ENCODE measurements at regions not wholly inside any gene's neighbourhood (a gene's known extent, or its start where the extent isn't known, plus 50 kb on each side); places are given as distances from the start of the nearest gene placed in this dataset.

- TF ChIP-seq CTCF (IDR thresholded peaks at IDR 0.05): no peak
- ATAC-seq (ENCODE audit: low FRiP score) (no peak), DNase-seq (ENCODE audit: low spot score) (no peak)
Measured at GRCh38 chr6:14390805-14391204, 273.2 kb downstream of the CD83 start.

DNA sequence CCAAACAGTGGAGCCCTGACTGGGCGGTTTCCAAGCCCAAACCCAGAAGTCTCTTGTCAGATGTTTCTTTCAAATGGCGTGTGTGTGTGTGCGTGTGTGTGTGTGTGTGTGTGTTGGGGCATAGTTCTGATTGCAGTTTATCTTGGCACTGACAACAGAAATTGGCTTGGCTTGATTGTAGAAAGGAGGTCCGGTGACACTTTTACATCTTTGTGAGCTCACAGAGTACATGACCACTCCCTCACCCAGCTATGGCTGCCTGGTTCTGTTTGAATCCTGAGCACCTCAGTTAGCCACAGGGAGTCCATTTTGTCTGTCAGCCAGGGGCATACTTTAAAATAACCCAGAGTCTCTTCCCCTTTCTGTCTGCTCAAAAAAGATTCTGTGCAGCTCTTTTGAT, 276.3 kb downstream of the CD83 start:
- DNase-seq (ENCODE audit: low spot score) (no peak), ATAC-seq (ENCODE audit: low FRiP score) (no peak)
- TF ChIP-seq CTCF (IDR thresholded peaks at IDR 0.05): no peak

DNA sequence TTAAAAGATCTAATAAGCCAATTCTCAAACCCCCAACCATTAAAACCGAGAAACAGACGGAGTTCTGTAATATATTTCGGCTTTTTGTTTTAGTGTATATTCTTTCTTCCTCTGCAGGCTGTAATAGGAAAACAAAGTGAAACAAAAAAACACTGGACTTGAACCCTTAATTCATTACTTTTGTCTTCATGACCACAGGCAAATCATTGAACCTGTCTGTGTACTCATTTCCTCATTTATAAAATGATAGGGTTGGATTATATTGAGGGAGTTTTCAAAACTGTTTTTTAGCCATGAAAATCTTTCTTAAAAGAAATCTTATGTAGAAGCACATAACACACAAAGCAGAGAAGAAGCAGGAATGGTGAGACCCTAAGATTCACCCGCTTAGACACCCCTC, 278.8 kb downstream of the CD83 start:
- TF ChIP-seq CTCF (IDR thresholded peaks at IDR 0.05): no peak
- no peak for DNase-seq (ENCODE audit: low spot score)
- no peak for ATAC-seq (ENCODE audit: low FRiP score)

DNA sequence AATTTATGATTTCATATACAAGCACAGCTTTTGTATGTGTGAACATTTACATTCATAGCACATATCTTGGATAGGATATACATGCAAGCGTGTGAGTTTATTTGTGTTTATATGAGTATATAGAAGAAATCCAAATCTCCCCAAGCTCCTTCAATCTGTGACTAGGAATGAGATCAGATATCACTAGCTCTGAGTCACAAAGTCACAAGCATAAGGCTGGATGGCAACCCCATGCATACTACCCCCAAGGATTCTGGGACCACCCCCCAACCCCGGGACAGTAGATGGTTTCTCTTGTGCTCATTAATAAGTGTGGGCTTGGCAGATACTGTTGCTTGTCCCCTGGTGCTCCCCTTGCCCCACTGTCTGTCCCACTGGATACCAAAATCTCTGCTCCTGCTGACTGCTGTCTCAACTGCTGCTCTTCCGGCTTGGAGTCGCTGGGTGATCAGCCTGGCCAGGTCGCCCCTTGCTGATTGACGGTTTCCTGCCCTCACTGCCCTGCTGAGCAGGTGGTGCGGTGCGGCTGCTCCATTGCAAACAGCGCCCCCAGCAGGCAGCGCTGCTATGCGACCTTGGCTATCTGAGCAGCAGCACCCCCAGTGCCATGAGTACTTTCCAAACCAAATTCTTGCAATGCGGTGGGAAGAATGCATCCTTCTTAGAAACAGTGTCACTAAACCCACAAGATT, 279.4 kb downstream of the CD83 start:
- no peak for DNase-seq (ENCODE audit: low spot score)
- no peak for ATAC-seq (ENCODE audit: low FRiP score)
- no peak for TF ChIP-seq CTCF (IDR thresholded peaks at IDR 0.05)

DNA sequence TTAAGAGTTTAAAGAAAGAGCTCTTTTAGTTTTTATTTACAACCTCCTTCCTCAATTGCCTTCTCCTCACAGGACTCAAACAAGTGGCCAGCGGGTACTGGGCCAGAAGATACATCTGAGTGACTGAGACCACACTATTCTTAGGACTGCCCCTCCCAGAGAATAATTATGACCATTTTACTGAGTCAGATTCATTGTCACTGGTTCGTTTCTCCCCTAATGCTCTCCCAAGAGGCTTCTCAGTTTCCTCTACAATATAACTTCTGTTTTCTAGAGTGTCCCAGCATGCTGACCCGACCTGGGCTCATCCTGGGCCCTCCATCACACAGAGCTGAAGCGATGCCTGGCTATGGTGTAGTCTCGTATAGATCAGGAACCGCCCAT, 279.9 kb downstream of the CD83 start:
- TF ChIP-seq CTCF (IDR thresholded peaks at IDR 0.05): no peak
- DNase-seq (ENCODE audit: low spot score): no peak
- no peak for ATAC-seq (ENCODE audit: low FRiP score)

DNA sequence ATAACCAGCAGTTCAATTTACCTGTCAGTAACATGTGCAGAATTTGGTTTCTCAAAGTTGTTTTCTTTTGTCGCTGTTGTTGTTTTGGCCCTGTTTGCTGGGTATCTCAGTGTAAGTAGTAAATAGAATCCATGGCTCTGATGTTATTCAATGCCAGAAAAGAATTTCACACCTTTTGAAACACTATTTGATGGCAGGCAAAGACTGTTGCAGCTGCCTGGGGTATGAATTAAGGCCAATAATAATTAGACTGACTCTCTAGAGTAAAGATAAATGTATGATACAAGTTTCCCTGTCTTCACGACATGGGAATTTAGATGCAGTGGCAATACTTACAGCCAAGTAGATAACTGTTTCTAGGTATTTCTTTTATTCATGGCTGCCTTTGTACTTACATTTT, 281.4 kb downstream of the CD83 start:
- DNase-seq (ENCODE audit: low spot score) (no peak), ATAC-seq (ENCODE audit: low FRiP score) (no peak)
- TF ChIP-seq CTCF (IDR thresholded peaks at IDR 0.05): no peak

DNA sequence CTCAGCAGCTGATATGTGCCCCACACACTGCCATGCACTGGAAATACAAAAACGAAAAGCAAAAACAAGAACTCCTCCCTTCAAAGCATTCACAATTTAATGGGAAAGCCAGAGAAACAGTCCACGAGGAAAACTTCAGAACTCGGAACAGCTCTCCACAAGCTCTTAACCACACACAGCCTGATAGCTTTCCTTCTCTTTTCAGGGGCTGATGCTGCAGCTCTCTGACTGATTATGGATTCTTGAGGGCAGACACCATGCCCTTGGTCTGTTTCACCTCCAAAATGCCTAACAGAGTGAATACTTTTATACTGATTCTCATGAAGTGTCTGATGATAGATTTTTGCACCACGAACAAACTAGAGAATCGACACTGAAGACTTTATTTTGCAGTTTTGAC, 282.1 kb downstream of the CD83 start:
- TF ChIP-seq CTCF (IDR thresholded peaks at IDR 0.05): no peak
- no peak for DNase-seq (ENCODE audit: low spot score)
- ATAC-seq (ENCODE audit: low FRiP score): no peak

Data from omental fat pad (tissue), 3 donors.